ACC112 (cell line): ENCODE measurements at regions not wholly inside any gene's neighbourhood (a gene's known extent, or its start where the extent isn't known, plus 50 kb on each side); places are given as distances from the start of the nearest gene placed in this dataset.

Experiments used
- H2AFZ ChIP-seq: fragments of 200-600 bp; sonication (generic); one replicate; pipeline ENCODE4 v1.6.0; 2017; ENCODE audit warnings: antibody characterized with exemption, low read length; ENCODE audit not compliant: unreplicated experiment
- H3K27ac ChIP-seq: fragments of 200-600 bp; sonication (generic); 2 replicates; pipeline ENCODE4 v1.5.1; 2014; ENCODE audit warnings: low read depth, mild to moderate bottlenecking, antibody characterized with exemption, low read length, moderate library complexity
- H3K27me3 ChIP-seq: fragments of 200-600 bp; sonication (generic); 2 replicates; pipeline ENCODE4 v1.6.1; 2014; ENCODE audit warnings: mild to moderate bottlenecking, antibody characterized with exemption, low read length, moderate library complexity, mixed read lengths; ENCODE audit not compliant: insufficient read depth
- H3K36me3 ChIP-seq: fragments of 200-600 bp; sonication (generic); 2 replicates; pipeline ENCODE4 v1.6.1; 2016; ENCODE audit warnings: mild to moderate bottlenecking, antibody characterized with exemption, low read length, moderate library complexity, mixed read lengths; ENCODE audit not compliant: insufficient read depth
- H3K4me1 ChIP-seq: fragments of 200-600 bp; sonication (generic); one replicate; pipeline ENCODE4 v1.6.1; 2016; ENCODE audit warnings: low read length, mixed read lengths; ENCODE audit not compliant: insufficient read depth, unreplicated experiment, control insufficient read depth
- H3K4me3 ChIP-seq: fragments of 200-600 bp; sonication (generic); 2 replicates; pipeline ENCODE4 v1.5.1; 2014; ENCODE audit warnings: mild to moderate bottlenecking, low read depth, low read length
- H3K79me2 ChIP-seq: fragments of 200-600 bp; sonication (generic); one replicate; pipeline ENCODE4 v1.6.0; 2016; ENCODE audit warnings: low read length; ENCODE audit not compliant: control insufficient read depth, unreplicated experiment, insufficient read depth

GRCh38 chr6:51429017-51429712 lies 610.5 kb downstream of the TFAP2B start:
- no peak overlapping the region for H3K27ac ChIP-seq
- H3K4me1 ChIP-seq: no peaks in the 10 kb centered on the region
- H3K27me3 ChIP-seq: no peaks in the 10 kb centered on the region
- H2AFZ ChIP-seq: no peak overlapping the region
- no peak overlapping the region for H3K4me3 ChIP-seq
- H3K79me2 ChIP-seq: no peaks in the 10 kb centered on the region
- no peaks in the 10 kb centered on the region for H3K36me3 ChIP-seq

GRCh38 chr6:51430589-51430988 lies 611.9 kb downstream of the TFAP2B start:
- Histone ChIP-seq H3K27ac (no peak overlapping the region), H2AFZ (no peak overlapping the region), H3K4me3 (no peak overlapping the region), H3K79me2 (no peaks in the 10 kb centered on the region), H3K36me3 (no peaks in the 10 kb centered on the region), H3K27me3 (no peaks in the 10 kb centered on the region), H3K4me1 (no peaks in the 10 kb centered on the region)

- H3K79me2 ChIP-seq: no peaks in the 10 kb centered on the region
- no peak overlapping the region for H3K4me3 ChIP-seq
- H3K36me3 ChIP-seq: no peaks in the 10 kb centered on the region
- H3K27ac ChIP-seq: no peak overlapping the region
- no peak overlapping the region for H2AFZ ChIP-seq
- H3K4me1 ChIP-seq: no peaks in the 10 kb centered on the region
- no peaks in the 10 kb centered on the region for H3K27me3 ChIP-seq
These were observed 613.8 kb downstream of the TFAP2B start for GRCh38 chr6:51432481-51432880.

- no peaks in the 10 kb centered on the region for H3K27me3 ChIP-seq
- H2AFZ ChIP-seq: no peak overlapping the region
- H3K79me2 ChIP-seq: no peaks in the 10 kb centered on the region
- H3K36me3 ChIP-seq: no peaks in the 10 kb centered on the region
- no peaks in the 10 kb centered on the region for H3K4me1 ChIP-seq
- no peak overlapping the region for H3K27ac ChIP-seq
- H3K4me3 ChIP-seq: no peak overlapping the region
These were observed 631.7 kb downstream of the TFAP2B start for GRCh38 chr6:51450248-51450957.

GRCh38 chr6:51450958-51451357 lies 632.3 kb downstream of the TFAP2B start:
- H3K79me2 ChIP-seq: no peaks in the 10 kb centered on the region
- H3K27me3 ChIP-seq: no peaks in the 10 kb centered on the region
- H3K27ac ChIP-seq: no peak overlapping the region
- no peak overlapping the region for H2AFZ ChIP-seq
- no peak overlapping the region for H3K4me3 ChIP-seq
- H3K4me1 ChIP-seq: no peaks in the 10 kb centered on the region
- no peaks in the 10 kb centered on the region for H3K36me3 ChIP-seq

- Histone ChIP-seq H3K79me2 (no peaks in the 10 kb centered on the region), H3K4me1 (no peaks in the 10 kb centered on the region), H3K4me3 (no peak overlapping the region), H3K36me3 (no peaks in the 10 kb centered on the region), H3K27me3 (no peaks in the 10 kb centered on the region), H3K27ac (no peak overlapping the region), H2AFZ (no peak overlapping the region)
These were observed 631.1 kb downstream of the PKHD1 start for GRCh38 chr6:51456282-51456681.

- no peaks in the 10 kb centered on the region for H3K79me2 ChIP-seq
- no peaks in the 10 kb centered on the region for H3K36me3 ChIP-seq
- H2AFZ ChIP-seq: no peak overlapping the region
- no peak overlapping the region for H3K27ac ChIP-seq
- H3K4me3 ChIP-seq: no peak overlapping the region
- no peaks in the 10 kb centered on the region for H3K4me1 ChIP-seq
- H3K27me3 ChIP-seq: no peaks in the 10 kb centered on the region
These were observed 627.5 kb downstream of the PKHD1 start for GRCh38 chr6:51459958-51460357.

GRCh38 chr6:51462896-51463295 lies 624.5 kb downstream of the PKHD1 start:
- Histone ChIP-seq H3K79me2 (no peaks in the 10 kb centered on the region), H3K27ac (no peak overlapping the region), H3K27me3 (no peaks in the 10 kb centered on the region), H3K4me3 (no peak overlapping the region), H2AFZ (no peak overlapping the region), H3K4me1 (no peaks in the 10 kb centered on the region), H3K36me3 (no peaks in the 10 kb centered on the region)

GRCh38 chr6:51463321-51463720 lies 624.1 kb downstream of the PKHD1 start:
- no peak overlapping the region for H3K4me3 ChIP-seq
- H3K4me1 ChIP-seq: no peaks in the 10 kb centered on the region

GRCh38 chr6:51464956-51465355 lies 622.5 kb downstream of the PKHD1 start:
- Histone ChIP-seq H3K4me1 (no peaks in the 10 kb centered on the region), H3K79me2 (no peaks in the 10 kb centered on the region), H3K36me3 (no peaks in the 10 kb centered on the region), H2AFZ (no peak overlapping the region), H3K27ac (no peak overlapping the region), H3K4me3 (no peak overlapping the region), H3K27me3 (no peaks in the 10 kb centered on the region)

More at GRCh38 chr6:51463321-51463720, 624.1 kb downstream of the PKHD1 start:
- Histone ChIP-seq H3K27me3 (no peaks in the 10 kb centered on the region), H3K27ac (no peak overlapping the region), H3K79me2 (no peaks in the 10 kb centered on the region), H2AFZ (no peak overlapping the region), H3K36me3 (no peaks in the 10 kb centered on the region)

GRCh38 chr6:51466427-51466826 lies 621.0 kb downstream of the PKHD1 start:
- Histone ChIP-seq H3K4me3 (no peak overlapping the region), H3K4me1 (no peaks in the 10 kb centered on the region), H2AFZ (no peak overlapping the region), H3K27me3 (no peaks in the 10 kb centered on the region), H3K36me3 (no peaks in the 10 kb centered on the region), H3K79me2 (no peaks in the 10 kb centered on the region), H3K27ac (no peak overlapping the region)
